PC-3 (cell line): ENCODE measurements at regions not wholly inside any gene's neighbourhood (a gene's known extent, or its start where the extent isn't known, plus 50 kb on each side); places are given as distances from the start of the nearest gene placed in this dataset.

Experiments used
- ATAC-seq: fragments of 200-7000 bp; cut with Tn5 transposase; 2 replicates; pipeline ENCODE4 v1.9.1; 2020; ENCODE audit warnings: mild to moderate bottlenecking, moderate library complexity
- BruUV-seq: library from RNA; stranded (reverse); fragments of 400-500 nt; replicated peaks from 2 replicates; lab custom pipeline; 2021; lab: Mats Ljungman, UMichigan
- CTCF ChIA-PET: fragments of 300-600 bp; sonication (Branson Sonifier 250); formaldehyde crosslinking; loops from one replicate; lab custom pipeline; 2022; ENCODE audit warnings: antibody characterized with exemption; lab: Charles Lee
- POLR2A ChIA-PET: fragments of 300-600 bp; sonication (Branson Sonifier 250); formaldehyde crosslinking; loops from one replicate; lab custom pipeline; 2022; ENCODE audit warnings: antibody characterized with exemption; ENCODE audit not compliant: unreplicated experiment; lab: Charles Lee
- DNase-seq: peaks from one replicate; pipeline ENCODE4 v3.0.0-alpha.2; 2015
- H2AFZ ChIP-seq: fragments of 300-600 bp; sonication (generic); 2 replicates; pipeline ENCODE4 v1.6.0; 2016; ENCODE audit warnings: antibody characterized with exemption, low read length
- H3F3A ChIP-seq: fragments of 300-600 bp; sonication (generic); one replicate; pipeline ENCODE4 v1.6.0; 2017; ENCODE audit warnings: antibody characterized with exemption, low read length, control low read depth, mild to moderate bottlenecking; ENCODE audit not compliant: unreplicated experiment
- H3K27ac ChIP-seq: fragments of 300-600 bp; sonication (generic); 2 replicates; pipeline ENCODE4 v1.5.1; 2016; ENCODE audit warnings: mild to moderate bottlenecking, low read length
- H3K27me3 ChIP-seq: fragments of 300-600 bp; sonication (generic); 2 replicates; pipeline ENCODE4 v1.6.1; 2016; ENCODE audit warnings: low read length, mixed read lengths
- H3K36me3 ChIP-seq: fragments of 300-600 bp; sonication (generic); 2 replicates; pipeline ENCODE4 v1.6.1; 2016; ENCODE audit warnings: low read depth, mixed run types, low read length, mixed read lengths
- H3K4me1 ChIP-seq: fragments of 300-600 bp; sonication (generic); 2 replicates; pipeline ENCODE4 v1.5.1; 2016; ENCODE audit warnings: low read length; ENCODE audit not compliant: insufficient read depth
- H3K4me2 ChIP-seq: fragments of 300-600 bp; sonication (generic); 2 replicates; pipeline ENCODE4 v1.6.0; 2016; ENCODE audit warnings: low read length
- H3K4me3 ChIP-seq: fragments of 300-600 bp; sonication (generic); 2 replicates; pipeline ENCODE4 v1.5.1; 2016; ENCODE audit warnings: mild to moderate bottlenecking, low read length, mixed read lengths
- H3K79me2 ChIP-seq: fragments of 300-600 bp; sonication (generic); 2 replicates; pipeline ENCODE4 v1.6.1; 2017; ENCODE audit warnings: low read length, mixed read lengths
- H3K9ac ChIP-seq: fragments of 300-600 bp; sonication (generic); 2 replicates; pipeline ENCODE4 v1.6.0; 2016; ENCODE audit warnings: mild to moderate bottlenecking, low read length
- H3K9me2 ChIP-seq: fragments of 300-600 bp; sonication (generic); replicated peaks from 2 replicates; pipeline ENCODE4 v1.6.1; 2016; ENCODE audit warnings: mixed run types, low read length, mixed read lengths
- H3K9me3 ChIP-seq: fragments of 300-600 bp; sonication (generic); 2 replicates; pipeline ENCODE4 v1.6.1; 2016; ENCODE audit warnings: low read length, mixed read lengths
- H4K20me1 ChIP-seq: fragments of 300-600 bp; sonication (generic); 2 replicates; pipeline ENCODE4 v1.6.1; 2016; ENCODE audit warnings: low read length, mixed read lengths
- EZH2 ChIP-seq: fragments of 300-600 bp; sonication (generic); IDR thresholded peaks from one replicate; pipeline ENCODE4 v1.6.1; 2017; ENCODE audit warnings: antibody characterized with exemption, mild to moderate bottlenecking, low read length; ENCODE audit not compliant: unreplicated experiment
- EZH2phosphoT487 ChIP-seq: fragments of 300-600 bp; sonication (generic); IDR thresholded peaks from 2 replicates; pipeline ENCODE4 v1.6.1; 2018; ENCODE audit warnings: mild to moderate bottlenecking, antibody characterized with exemption, low read length, borderline replicate concordance
- intact Hi-C: fragments of 100-400 bp; cut with micrococcal nuclease; formaldehyde crosslinking; loops from 2 replicates; pipeline ENCODE4 v1.9.0; 2023
- TF ChIP-seq, protein P1 (sequence below): fragments of 300-600 bp; sonication (generic); conservative IDR thresholded peaks from 2 replicates; pipeline ENCODE4 v1.5.1; 2017; ENCODE audit warnings: antibody characterized with exemption, low read depth, mild to moderate bottlenecking, low read length

DNA sequence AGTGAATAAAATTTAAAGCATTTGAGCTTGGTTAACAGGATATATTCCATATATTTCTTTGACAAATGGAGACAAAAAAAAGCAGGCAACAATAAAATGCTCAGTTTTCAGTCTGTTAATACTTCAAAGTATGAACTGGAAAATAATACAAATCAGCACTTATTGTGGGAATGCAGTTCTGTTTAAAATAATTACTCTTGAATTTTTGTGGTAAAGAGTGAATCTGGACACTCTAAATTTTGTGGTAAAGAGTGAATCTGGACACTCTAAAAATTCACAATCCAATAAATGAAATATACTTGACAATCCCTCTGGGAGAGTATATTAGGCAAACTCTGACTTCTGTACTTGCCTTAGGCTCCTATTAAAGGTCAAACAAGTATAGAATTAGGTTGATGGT is 141.9 kb upstream of the RASA1 start:
- no peak overlapping the region for H2AFZ ChIP-seq
- no peaks in the 10 kb centered on the region for H3K27me3 ChIP-seq
- ChIA-PET CTCF (no interaction called here), POLR2A (no interaction called here)
- DNase-seq (no peak), ATAC-seq (no peak)
- no peaks in the 10 kb centered on the region for H4K20me1 ChIP-seq
- H3K4me2 ChIP-seq = no peak overlapping the region
- intact Hi-C loops = no loop called here
- peaks cover 23% of the 10 kb centered on the region for H3F3A ChIP-seq
- no peaks in the 10 kb centered on the region for H3K36me3 ChIP-seq
- no peak overlapping the region for H3K9ac ChIP-seq
- no TSS peak for BruUV-seq
- H3K27ac ChIP-seq = no peak overlapping the region
- no peak overlapping the region for H3K4me3 ChIP-seq
- TF ChIP-seq, protein P1, sequence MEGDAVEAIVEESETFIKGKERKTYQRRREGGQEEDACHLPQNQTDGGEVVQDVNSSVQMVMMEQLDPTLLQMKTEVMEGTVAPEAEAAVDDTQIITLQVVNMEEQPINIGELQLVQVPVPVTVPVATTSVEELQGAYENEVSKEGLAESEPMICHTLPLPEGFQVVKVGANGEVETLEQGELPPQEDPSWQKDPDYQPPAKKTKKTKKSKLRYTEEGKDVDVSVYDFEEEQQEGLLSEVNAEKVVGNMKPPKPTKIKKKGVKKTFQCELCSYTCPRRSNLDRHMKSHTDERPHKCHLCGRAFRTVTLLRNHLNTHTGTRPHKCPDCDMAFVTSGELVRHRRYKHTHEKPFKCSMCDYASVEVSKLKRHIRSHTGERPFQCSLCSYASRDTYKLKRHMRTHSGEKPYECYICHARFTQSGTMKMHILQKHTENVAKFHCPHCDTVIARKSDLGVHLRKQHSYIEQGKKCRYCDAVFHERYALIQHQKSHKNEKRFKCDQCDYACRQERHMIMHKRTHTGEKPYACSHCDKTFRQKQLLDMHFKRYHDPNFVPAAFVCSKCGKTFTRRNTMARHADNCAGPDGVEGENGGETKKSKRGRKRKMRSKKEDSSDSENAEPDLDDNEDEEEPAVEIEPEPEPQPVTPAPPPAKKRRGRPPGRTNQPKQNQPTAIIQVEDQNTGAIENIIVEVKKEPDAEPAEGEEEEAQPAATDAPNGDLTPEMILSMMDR = no peak
- no peak for TF ChIP-seq EZH2phosphoT487
- no peak for TF ChIP-seq EZH2
- H3K9me3 ChIP-seq = no peaks in the 10 kb centered on the region
- H3K9me2 ChIP-seq = no peaks in the 10 kb centered on the region
- H3K79me2 ChIP-seq = no peaks in the 10 kb centered on the region
- peaks cover 65% of the 10 kb centered on the region for H3K4me1 ChIP-seq

DNA sequence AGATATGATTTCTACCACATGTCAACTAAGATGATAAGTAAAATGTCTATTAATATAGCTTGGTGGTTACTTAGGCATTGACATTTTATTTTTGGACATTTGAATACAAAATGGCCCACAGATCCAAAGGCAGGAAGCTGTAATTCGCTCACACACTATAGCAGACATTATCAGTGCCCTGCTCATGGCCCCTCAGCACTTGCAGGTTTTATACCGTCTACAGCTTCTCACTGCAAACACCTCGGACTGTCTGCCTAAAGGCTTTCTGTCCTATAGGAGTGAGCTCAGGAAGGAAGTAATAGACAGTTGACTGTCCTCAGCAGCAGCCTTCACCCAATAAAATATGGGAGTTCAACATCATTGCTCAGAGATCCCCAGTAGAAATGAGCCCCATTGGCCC is 140.8 kb upstream of the RASA1 start:
- Histone ChIP-seq H3F3A (peaks cover 13% of the 10 kb centered on the region), H3K4me3 (no peak overlapping the region), H3K9me2 (no peaks in the 10 kb centered on the region), H2AFZ (no peak overlapping the region), H3K4me1 (peaks cover 54% of the 10 kb centered on the region), H3K4me2 (peak overlapping the region; percentile 50), H3K9me3 (no peaks in the 10 kb centered on the region), H3K79me2 (no peaks in the 10 kb centered on the region), H3K27me3 (no peaks in the 10 kb centered on the region), H3K27ac (peak overlapping the region; percentile 59), H3K9ac (no peak overlapping the region), H4K20me1 (no peaks in the 10 kb centered on the region), H3K36me3 (no peaks in the 10 kb centered on the region)
- no TSS peak for BruUV-seq
- DNase-seq = no peak
- intact Hi-C loops = no loop called here
- TF ChIP-seq, protein P1 = no peak
- TF ChIP-seq EZH2 = no peak
- no peak for TF ChIP-seq EZH2phosphoT487
- ATAC-seq = no peak
- CTCF ChIA-PET = no interaction called here
- POLR2A ChIA-PET = interaction anchor here (0.9 kb wide), 1 partner anchor 51 kb away, joined by 4 read pairs; no protein-coding TSS in a partner anchor

DNA sequence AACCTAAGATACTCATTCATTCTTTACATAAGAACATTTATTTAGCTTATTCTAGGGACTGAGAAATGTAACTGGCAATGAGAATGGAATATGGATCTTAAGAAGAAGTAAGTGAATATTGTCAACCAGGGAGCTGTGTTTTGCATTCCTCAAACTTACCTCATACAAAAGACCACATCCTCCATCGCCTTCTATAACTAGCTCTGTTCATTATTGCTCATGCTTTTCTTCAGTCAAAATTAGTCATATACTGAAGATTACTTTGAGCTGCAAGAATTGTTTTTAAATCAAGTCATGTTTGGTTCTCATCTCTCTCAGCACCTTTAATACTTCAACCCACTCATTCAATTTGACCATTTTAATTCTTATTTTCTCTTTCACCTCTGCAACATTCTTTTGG is 140.3 kb upstream of the RASA1 start:
- intact Hi-C loops = no loop called here

More for the DNA sequence above, 140.3 kb upstream of the RASA1 start:
- H3K4me2 ChIP-seq = peak overlapping the region; percentile 50
- H3K9me2 ChIP-seq = no peaks in the 10 kb centered on the region
- H3K4me1 ChIP-seq = peaks cover 48% of the 10 kb centered on the region
- no peaks in the 10 kb centered on the region for H3K79me2 ChIP-seq
- BruUV-seq = TSS peak; percentile 42
- H3F3A ChIP-seq = peaks cover 9% of the 10 kb centered on the region
- ATAC-seq = peak; percentile 58
- H3K4me3 ChIP-seq = peak overlapping the region; percentile 0; the same call in 1 of the 2 replicates
- ChIA-PET CTCF (no interaction called here), POLR2A (interaction anchor here (0.8 to 0.9 kb wide), 2 partner anchors 28 to 52 kb away, joined by 3 to 4 read pairs; no protein-coding TSS in a partner anchor)
- H3K9me3 ChIP-seq = no peaks in the 10 kb centered on the region
- H3K27ac ChIP-seq = peak overlapping the region; percentile 59
- no peaks in the 10 kb centered on the region for H3K36me3 ChIP-seq
- TF ChIP-seq, protein P1 = no peak
- TF ChIP-seq EZH2 (no peak), EZH2phosphoT487 (no peak)
- H2AFZ ChIP-seq = no peak overlapping the region
- DNase-seq = peak; percentile 88
- H3K9ac ChIP-seq = peak overlapping the region; percentile 6; the same call in 1 of the 2 replicates
- H4K20me1 ChIP-seq = no peaks in the 10 kb centered on the region
- H3K27me3 ChIP-seq = no peaks in the 10 kb centered on the region
